ENCODE measurements at regions not wholly inside any gene's neighbourhood (a gene's known extent, or its start where the extent isn't known, plus 50 kb on each side); places are given as distances from the start of the nearest gene placed in this dataset.

DNA sequence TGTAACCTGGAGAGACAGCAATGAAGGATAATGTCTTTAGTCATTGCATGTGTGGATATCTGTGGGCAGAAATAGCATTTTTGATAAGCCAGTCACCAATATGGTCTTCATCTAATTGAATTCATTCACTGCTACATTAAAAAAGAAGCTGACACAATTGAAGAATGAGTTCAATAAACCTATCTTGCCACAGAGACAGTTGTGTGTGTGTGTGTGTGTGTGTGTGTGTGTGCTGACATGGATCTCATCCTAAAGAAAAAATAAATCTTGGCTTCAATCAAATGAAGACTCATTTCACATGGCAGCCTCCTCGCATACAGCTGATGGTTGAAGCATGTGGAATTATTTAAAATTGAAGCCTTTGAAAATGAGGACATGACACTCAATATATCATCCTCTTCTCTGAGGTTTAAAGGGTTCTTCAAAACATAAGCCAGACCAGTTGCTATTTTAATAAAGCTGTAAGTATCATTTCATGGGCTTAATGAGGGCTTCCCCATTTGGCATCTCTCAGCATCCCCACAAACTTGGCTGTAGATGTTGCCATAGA, 118.5 kb upstream of the PTPN3 start:
- TF ChIP-seq, protein P1, sequence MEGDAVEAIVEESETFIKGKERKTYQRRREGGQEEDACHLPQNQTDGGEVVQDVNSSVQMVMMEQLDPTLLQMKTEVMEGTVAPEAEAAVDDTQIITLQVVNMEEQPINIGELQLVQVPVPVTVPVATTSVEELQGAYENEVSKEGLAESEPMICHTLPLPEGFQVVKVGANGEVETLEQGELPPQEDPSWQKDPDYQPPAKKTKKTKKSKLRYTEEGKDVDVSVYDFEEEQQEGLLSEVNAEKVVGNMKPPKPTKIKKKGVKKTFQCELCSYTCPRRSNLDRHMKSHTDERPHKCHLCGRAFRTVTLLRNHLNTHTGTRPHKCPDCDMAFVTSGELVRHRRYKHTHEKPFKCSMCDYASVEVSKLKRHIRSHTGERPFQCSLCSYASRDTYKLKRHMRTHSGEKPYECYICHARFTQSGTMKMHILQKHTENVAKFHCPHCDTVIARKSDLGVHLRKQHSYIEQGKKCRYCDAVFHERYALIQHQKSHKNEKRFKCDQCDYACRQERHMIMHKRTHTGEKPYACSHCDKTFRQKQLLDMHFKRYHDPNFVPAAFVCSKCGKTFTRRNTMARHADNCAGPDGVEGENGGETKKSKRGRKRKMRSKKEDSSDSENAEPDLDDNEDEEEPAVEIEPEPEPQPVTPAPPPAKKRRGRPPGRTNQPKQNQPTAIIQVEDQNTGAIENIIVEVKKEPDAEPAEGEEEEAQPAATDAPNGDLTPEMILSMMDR (IDR thresholded peaks at IDR 0.05), result no peak
- TF ChIP-seq EZH2phosphoT487 (IDR thresholded peaks at IDR 0.05) (no peak), EZH2 (IDR thresholded peaks at IDR 0.05) (no peak)

Measured in neural progenitor cell (in vitro differentiated cells).